Stimulated activated memory B cell treated with anti-CD40 and anti-IgM and Interleukin-4, amounts not matched to agents 10 μg/mL and 1 μg/mL and 100 μg/mL, for 72 hours (primary cell): ENCODE measurements at regions not wholly inside any gene's neighbourhood (a gene's known extent, or its start where the extent isn't known, plus 50 kb on each side); places are given as distances from the start of the nearest gene placed in this dataset.

Source experiments
- ATAC-seq: fragments of 150-1000 bp; cut with Tn5 transposase; 2 replicates; pipeline ENCODE4 v1.10.0; 2021
- H3K27ac Mint-ChIP-seq: one replicate; pipeline ENCODE4 v1.8.0; 2022; ENCODE audit warnings: mild to moderate bottlenecking, mixed read lengths
- H3K27me3 Mint-ChIP-seq: one replicate; pipeline ENCODE4 v1.8.0; 2022; ENCODE audit warnings: mixed read lengths
- H3K36me3 Mint-ChIP-seq: one replicate; pipeline ENCODE4 v1.8.0; 2022; ENCODE audit warnings: mixed read lengths
- H3K4me1 Mint-ChIP-seq: one replicate; pipeline ENCODE4 v1.8.0; 2022; ENCODE audit warnings: mixed read lengths
- H3K4me3 Mint-ChIP-seq: one replicate; pipeline ENCODE4 v1.8.0; 2022; ENCODE audit warnings: mild to moderate bottlenecking, moderate library complexity, mixed read lengths
- H3K9me3 Mint-ChIP-seq: one replicate; pipeline ENCODE4 v1.8.0; 2022; ENCODE audit warnings: mixed read lengths

- Mint-ChIP-seq H3K36me3 (no peaks in the 10 kb centered on the region), H3K9me3 (no peaks in the 10 kb centered on the region), H3K27ac (no peak overlapping the region), H3K27me3 (no peaks in the 10 kb centered on the region), H3K4me3 (no peak overlapping the region), H3K4me1 (peaks cover 8% of the 10 kb centered on the region)
- ATAC-seq: no peak
Observed at GRCh38 chr4:15370296-15370695, 57.5 kb upstream of the C1QTNF7 start.

DNA sequence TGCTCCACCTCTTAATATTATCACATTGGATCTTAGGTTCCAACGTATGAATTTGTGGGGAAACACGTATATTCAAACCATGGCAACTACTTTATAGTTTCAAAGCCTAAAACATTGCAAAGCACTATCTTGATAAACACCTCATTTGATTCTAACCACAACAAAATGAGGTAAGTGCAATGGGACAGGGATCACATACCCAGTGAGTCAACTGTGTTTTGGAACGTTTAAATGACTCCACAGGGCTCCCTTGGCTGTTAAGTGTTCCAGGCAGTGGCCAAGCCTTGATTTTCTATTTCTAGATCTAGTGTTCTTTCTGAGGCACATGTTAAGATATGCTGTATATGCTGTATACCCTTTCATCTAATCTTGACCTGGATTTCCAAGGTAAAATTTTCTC lies 54.5 kb upstream of the C1QTNF7 start:
- no peaks in the 10 kb centered on the region for H3K9me3 Mint-ChIP-seq
- no peaks in the 10 kb centered on the region for H3K27me3 Mint-ChIP-seq
- ATAC-seq: no peak
- H3K4me1 Mint-ChIP-seq: peaks cover 20% of the 10 kb centered on the region
- no peaks in the 10 kb centered on the region for H3K36me3 Mint-ChIP-seq
- H3K27ac Mint-ChIP-seq: no peak overlapping the region
- H3K4me3 Mint-ChIP-seq: no peak overlapping the region

DNA sequence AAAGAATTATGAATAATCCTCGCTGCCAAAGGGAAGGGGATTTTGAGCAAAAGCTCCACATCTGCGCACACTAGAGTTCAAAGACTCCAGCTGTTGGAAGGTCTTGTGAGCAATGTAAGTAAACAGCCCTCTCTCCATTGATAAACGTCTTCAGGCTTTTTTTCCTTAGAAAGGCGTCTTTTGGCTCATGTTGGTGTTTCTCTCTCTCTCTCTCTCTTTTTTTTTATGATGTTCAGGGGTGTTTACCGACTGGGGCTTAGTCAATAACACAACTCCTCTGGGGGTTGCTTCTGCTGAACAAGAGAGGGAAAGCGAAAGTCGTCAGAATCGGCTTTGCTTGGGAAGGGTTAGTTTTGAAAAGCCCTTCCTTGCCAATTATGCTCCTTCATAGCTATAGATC lies 53.2 kb upstream of the C1QTNF7 start:
- Mint-ChIP-seq H3K9me3 (no peaks in the 10 kb centered on the region), H3K27ac (no peak overlapping the region), H3K4me1 (peaks cover 20% of the 10 kb centered on the region), H3K4me3 (no peak overlapping the region), H3K36me3 (no peaks in the 10 kb centered on the region), H3K27me3 (no peaks in the 10 kb centered on the region)
- no peak for ATAC-seq

- Mint-ChIP-seq H3K27me3 (no peaks in the 10 kb centered on the region), H3K9me3 (no peaks in the 10 kb centered on the region), H3K27ac (no peak overlapping the region), H3K36me3 (no peaks in the 10 kb centered on the region), H3K4me1 (peaks cover 20% of the 10 kb centered on the region), H3K4me3 (no peak overlapping the region)
- peak; percentile 70 for ATAC-seq
Observed at GRCh38 chr4:15375667-15376066, 52.2 kb upstream of the C1QTNF7 start.

DNA sequence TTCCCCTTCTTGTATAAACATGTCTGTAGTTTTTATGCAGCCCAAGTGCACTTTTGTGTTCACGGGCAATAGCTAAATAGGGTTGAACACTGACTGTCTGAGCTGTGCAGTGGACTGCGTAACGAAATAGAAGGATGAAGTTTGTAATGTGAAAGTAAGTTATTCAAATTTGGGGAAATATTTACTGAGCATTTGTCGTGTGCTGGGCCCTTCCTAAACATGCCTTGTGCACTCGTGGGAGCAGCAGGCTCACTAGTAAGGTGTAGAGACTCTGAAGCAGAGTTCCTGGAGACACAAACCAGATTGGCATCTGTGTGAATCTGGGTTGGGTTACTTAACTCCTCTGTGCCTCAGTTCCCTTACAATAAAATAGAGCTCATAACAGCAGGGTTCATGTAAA lies 51.7 kb upstream of the C1QTNF7 start:
- no peak overlapping the region for H3K4me3 Mint-ChIP-seq
- no peak for ATAC-seq
- no peaks in the 10 kb centered on the region for H3K36me3 Mint-ChIP-seq
- no peaks in the 10 kb centered on the region for H3K9me3 Mint-ChIP-seq
- peaks cover 20% of the 10 kb centered on the region for H3K4me1 Mint-ChIP-seq
- H3K27me3 Mint-ChIP-seq: no peaks in the 10 kb centered on the region
- no peak overlapping the region for H3K27ac Mint-ChIP-seq

GRCh38 chr4:15376594-15376993 lies 51.2 kb upstream of the C1QTNF7 start:
- H3K27me3 Mint-ChIP-seq: no peaks in the 10 kb centered on the region
- no peak for ATAC-seq
- no peaks in the 10 kb centered on the region for H3K36me3 Mint-ChIP-seq
- no peaks in the 10 kb centered on the region for H3K9me3 Mint-ChIP-seq
- H3K4me1 Mint-ChIP-seq: peaks cover 20% of the 10 kb centered on the region
- no peak overlapping the region for H3K27ac Mint-ChIP-seq
- H3K4me3 Mint-ChIP-seq: no peak overlapping the region
